HEK293T (cell line): ENCODE measurements at regions not wholly inside any gene's neighbourhood (a gene's known extent, or its start where the extent isn't known, plus 50 kb on each side); places are given as distances from the start of the nearest gene placed in this dataset.

ENCODE experiments used
- CTCF ChIA-PET: fragments of 350-600 bp; formaldehyde crosslinking; extraction: SDS; loops from one replicate; lab custom pipeline; 2021; ENCODE audit warnings: antibody characterized with exemption, inconsistent platforms; lab: Yijun Ruan, JAX
- POLR2A ChIA-PET: fragments of 350-600 bp; formaldehyde crosslinking; extraction: SDS; loops from one replicate; lab custom pipeline; 2020; ENCODE audit warnings: antibody characterized with exemption, inconsistent platforms; lab: Yijun Ruan, JAX
- DNase-seq: peaks from one replicate; pipeline ENCODE4 v3.0.0; 2012; ENCODE audit warnings: mixed read lengths; ENCODE audit errors: extremely low spot score
- ARNT ChIP-seq: fragments of 450-650 bp; IDR thresholded peaks from 2 replicates; pipeline ENCODE4 v1.6.1; 2017; ENCODE audit warnings: mild to moderate bottlenecking
- BHLHE40 ChIP-seq: fragments of 450-650 bp; IDR thresholded peaks from 2 replicates; pipeline ENCODE4 v1.6.1; 2016; ENCODE audit warnings: mild to moderate bottlenecking, moderate library complexity, borderline replicate concordance
- CTBP1 ChIP-seq: fragments of 450-650 bp; IDR thresholded peaks from 2 replicates; pipeline ENCODE4 v1.6.1; 2016; ENCODE audit warnings: borderline replicate concordance
- ELF4 ChIP-seq: fragments of 450-650 bp; IDR thresholded peaks from 2 replicates; pipeline ENCODE4 v1.6.1; 2017; ENCODE audit warnings: antibody characterized with exemption
- FOXA1 ChIP-seq: fragments of 450-650 bp; IDR thresholded peaks from 2 replicates; pipeline ENCODE4 v1.6.1; 2016; ENCODE audit warnings: mild to moderate bottlenecking
- FOXK2 ChIP-seq: fragments of 450-650 bp; IDR thresholded peaks from 2 replicates; pipeline ENCODE4 v1.6.1; 2016; ENCODE audit warnings: mild to moderate bottlenecking
- FOXM1 ChIP-seq: fragments of 450-650 bp; IDR thresholded peaks from 2 replicates; pipeline ENCODE4 v1.6.1; 2017; ENCODE audit warnings: mild to moderate bottlenecking, borderline replicate concordance
- HDGF ChIP-seq: fragments of 450-650 bp; IDR thresholded peaks from 2 replicates; pipeline ENCODE4 v1.6.1; 2017; ENCODE audit warnings: antibody characterized with exemption, borderline replicate concordance
- L3MBTL2 ChIP-seq: fragments of 450-650 bp; conservative IDR thresholded peaks from 2 replicates; pipeline ENCODE4 v1.6.1; 2016; ENCODE audit warnings: mild to moderate bottlenecking
- LEF1 ChIP-seq: fragments of 450-650 bp; IDR thresholded peaks from 2 replicates; pipeline ENCODE4 v1.6.1; 2017; ENCODE audit warnings: mild to moderate bottlenecking, borderline replicate concordance
- NFRKB ChIP-seq: fragments of 450-650 bp; IDR thresholded peaks from 2 replicates; pipeline ENCODE4 v1.6.1; 2016; ENCODE audit warnings: mild to moderate bottlenecking, moderate library complexity
- PKNOX1 ChIP-seq: fragments of 450-650 bp; IDR thresholded peaks from 2 replicates; pipeline ENCODE4 v1.6.1; 2016
- SP1 ChIP-seq: fragments of 450-650 bp; IDR thresholded peaks from 2 replicates; pipeline ENCODE4 v1.6.1; 2017
- SUZ12 ChIP-seq: fragments of 450-650 bp; IDR thresholded peaks from 2 replicates; pipeline ENCODE4 v1.6.1; 2016; ENCODE audit warnings: mild to moderate bottlenecking
- TARDBP ChIP-seq: fragments of 450-650 bp; IDR thresholded peaks from 2 replicates; pipeline ENCODE4 v1.6.1; 2016
- ZNF384 ChIP-seq: fragments of 450-650 bp; IDR thresholded peaks from 2 replicates; pipeline ENCODE4 v1.6.1; 2016

GRCh38 chr6:170152989-170153388, 137.9 kb downstream of the DLL1 start:
- TF ChIP-seq L3MBTL2: peak; percentile 23; the same call in 1 of the 2 replicates
- no peak for TF ChIP-seq NFRKB
- TF ChIP-seq PKNOX1: peak; percentile 49; the same call in 1 of the 2 replicates
- POLR2A ChIA-PET: no interaction called here
- DNase-seq: no peak
- CTCF ChIA-PET: no interaction called here

GRCh38 chr6:170152124-170152926, 138.6 kb downstream of the DLL1 start:
- CTCF ChIA-PET: no interaction called here
- POLR2A ChIA-PET: interaction anchor here (0.6 kb wide), 1 partner anchor 137 kb away, joined by 3 read pairs; no protein-coding TSS in a partner anchor
- TF ChIP-seq HDGF (no peak), ZNF384 (no peak), BHLHE40 (no peak), CTBP1 (no peak), TARDBP (no peak), NFRKB (no peak), LEF1 (no peak), PKNOX1 (no peak), ELF4 (no peak), SP1 (no peak), FOXA1 (no peak), FOXM1 (no peak)
- DNase-seq: no peak

- ChIA-PET POLR2A (interaction anchor here (0.6 kb wide), 1 partner anchor 138 kb away, joined by 3 read pairs; no protein-coding TSS in a partner anchor), CTCF (no interaction called here)
- TF ChIP-seq BHLHE40 (no peak), LEF1 (no peak), TARDBP (no peak), HDGF (no peak), L3MBTL2 (no peak), PKNOX1 (no peak), ELF4 (no peak)
- no peak for DNase-seq
Measured at GRCh38 chr6:170151804-170152123, 139.1 kb downstream of the DLL1 start.

- ChIA-PET CTCF (no interaction called here), POLR2A (interaction anchor here (0.6 kb wide), 1 partner anchor 138 kb away, joined by 3 read pairs; no protein-coding TSS in a partner anchor)
- TF ChIP-seq HDGF (no peak), PKNOX1 (no peak), SUZ12 (no peak), ZNF384 (no peak), CTBP1 (no peak), LEF1 (no peak), ELF4 (no peak), L3MBTL2 (no peak), BHLHE40 (no peak), SP1 (no peak), NFRKB (no peak), ARNT (no peak), FOXA1 (no peak), FOXK2 (no peak), FOXM1 (no peak), TARDBP (no peak)
- no peak for DNase-seq
Measured at GRCh38 chr6:170151321-170151771, 139.5 kb downstream of the DLL1 start.

- CTCF ChIA-PET: no interaction called here
- POLR2A ChIA-PET: no interaction called here
- no peak for DNase-seq
- TF ChIP-seq HDGF: no peak
- TF ChIP-seq LEF1: no peak
- TF ChIP-seq BHLHE40: no peak
- no peak for TF ChIP-seq ARNT
- no peak for TF ChIP-seq SUZ12
- no peak for TF ChIP-seq PKNOX1
- no peak for TF ChIP-seq FOXA1
- no peak for TF ChIP-seq SP1
Measured at GRCh38 chr6:170150590-170150945, 140.3 kb downstream of the DLL1 start.
